ENCODE measurements at regions not wholly inside any gene's neighbourhood (a gene's known extent, or its start where the extent isn't known, plus 50 kb on each side); places are given as distances from the start of the nearest gene placed in this dataset.

DNA sequence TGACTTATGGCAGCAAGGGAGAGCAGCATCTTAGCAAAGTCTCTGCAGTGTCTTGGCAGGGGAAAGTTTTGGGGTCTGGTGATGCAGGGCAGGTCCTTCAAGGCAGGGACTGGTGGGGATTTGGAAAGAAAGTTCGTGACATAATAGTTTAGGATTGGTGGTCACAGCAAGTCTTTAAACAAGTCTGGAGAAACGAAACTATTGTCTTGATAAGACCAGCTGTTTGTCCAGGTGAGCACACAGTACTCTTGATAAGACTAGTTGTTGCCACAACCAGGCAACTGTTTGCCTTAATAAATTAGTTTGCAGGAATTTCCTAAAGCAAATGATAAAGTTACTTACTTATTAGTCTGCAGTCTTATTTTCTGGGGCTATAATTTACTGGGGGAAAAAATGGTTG lies 136.1 kb downstream of the AKR1D1 start:
- Histone ChIP-seq H3K27ac (ENCODE audit: insufficient read depth, low read length) (no peak overlapping the region), H3K56ac (ENCODE audit: extremely low read depth, insufficient read depth, low read length) (no peak overlapping the region), H3K4me3 (ENCODE audit: insufficient read depth, low read depth, low read length) (no peak overlapping the region), H2AK5ac (ENCODE audit: low read depth, low read length) (no peak overlapping the region), H3K23ac (ENCODE audit: low read depth, low read length) (no peak overlapping the region), H3K9me3 (ENCODE audit: control insufficient read depth, insufficient read depth, low read length) (peaks cover 7% of the 10 kb centered on the region), H4K5ac (ENCODE audit: low read depth, low read length) (no peak overlapping the region), H3K4me2 (ENCODE audit: low read depth, low read length) (no peak overlapping the region), H3K4me1 (ENCODE audit: control insufficient read depth, insufficient read depth, low read length) (no peaks in the 10 kb centered on the region), H3K14ac (replicated peaks; ENCODE audit: low read depth, low read length) (no peak overlapping the region), H3K27me3 (ENCODE audit: control insufficient read depth, insufficient read depth, low read length) (no peaks in the 10 kb centered on the region), H3K36me3 (ENCODE audit: control insufficient read depth, insufficient read depth, low read length) (no peaks in the 10 kb centered on the region), H2BK20ac (ENCODE audit: low read depth, low read length) (no peak overlapping the region), H3K4ac (ENCODE audit: low read depth, low read length) (no peak overlapping the region), H4K8ac (ENCODE audit: low read depth in 2 of 2, low read length in 2 of 2) (no peak overlapping the region), H4K20me1 (ENCODE audit: insufficient read depth, low read length) (no peaks in the 10 kb centered on the region), H4K91ac (ENCODE audit: insufficient read depth, low read depth, low read length) (no peak overlapping the region), H2AK9ac (replicated peaks; ENCODE audit: low read depth, low read length, poor library complexity) (no peak overlapping the region), H2BK120ac (ENCODE audit: low read depth, low read length) (no peak overlapping the region), H3K79me1 (ENCODE audit: low read depth in 1 of 2, low read length in 2 of 2) (no peaks in the 10 kb centered on the region), H3K9me1 (ENCODE audit: insufficient read depth, low read length) (no peaks in the 10 kb centered on the region), H2AFZ (replicated peaks; ENCODE audit: low read length, poor library complexity) (no peak overlapping the region), H3K18ac (ENCODE audit: low read depth, low read length) (no peak overlapping the region), H2BK15ac (ENCODE audit: low read depth, low read length) (no peak overlapping the region), H3K9ac (ENCODE audit: low read depth, low read length) (no peak overlapping the region), H2BK5ac (ENCODE audit: low read depth, low read length, poor library complexity, severe bottlenecking) (no peak overlapping the region)
- CTCF ChIA-PET: no interaction called here
- POLR2A ChIA-PET (ENCODE audit: unreplicated experiment): no interaction called here
- in situ Hi-C loops (cut with MboI; ENCODE audit: low sequenced_read_pairs) (no loop called here), dilution Hi-C loops (cut with HindIII; ENCODE audit: low sequenced_read_pairs, unreplicated experiment) (no loop called here), intact Hi-C loops (cut with micrococcal nuclease) (no loop called here)
- ATAC-seq (ENCODE audit: low read depth): no peak
- TF ChIP-seq SMC3 (IDR thresholded peaks at IDR 0.05; ENCODE audit: low read depth, low read length) (no peak), RFX5 (IDR thresholded peaks at IDR 0.05; ENCODE audit: low read depth, low read length) (no peak), NFE2L2 (IDR thresholded peaks at IDR 0.05; ENCODE audit: low read depth, low read length) (no peak), RAD21 (IDR thresholded peaks at IDR 0.05; ENCODE audit: low read length) (no peak), MAFK (IDR thresholded peaks at IDR 0.05; ENCODE audit: low read depth, low read length) (no peak), FOS (IDR thresholded peaks at IDR 0.05; ENCODE audit: low read depth, low read length) (no peak), CEBPB (IDR thresholded peaks at IDR 0.05; ENCODE audit: low read depth, low read length) (no peak), BHLHE40 (IDR thresholded peaks at IDR 0.05; ENCODE audit: low read depth, low read length) (no peak), POLR2A (IDR thresholded peaks at IDR 0.05; ENCODE audit: low read depth, low read length) (no peak), MXI1 (IDR thresholded peaks at IDR 0.05; ENCODE audit: borderline replicate concordance, low read depth, low read length) (no peak)
- TF ChIP-seq, protein P1, sequence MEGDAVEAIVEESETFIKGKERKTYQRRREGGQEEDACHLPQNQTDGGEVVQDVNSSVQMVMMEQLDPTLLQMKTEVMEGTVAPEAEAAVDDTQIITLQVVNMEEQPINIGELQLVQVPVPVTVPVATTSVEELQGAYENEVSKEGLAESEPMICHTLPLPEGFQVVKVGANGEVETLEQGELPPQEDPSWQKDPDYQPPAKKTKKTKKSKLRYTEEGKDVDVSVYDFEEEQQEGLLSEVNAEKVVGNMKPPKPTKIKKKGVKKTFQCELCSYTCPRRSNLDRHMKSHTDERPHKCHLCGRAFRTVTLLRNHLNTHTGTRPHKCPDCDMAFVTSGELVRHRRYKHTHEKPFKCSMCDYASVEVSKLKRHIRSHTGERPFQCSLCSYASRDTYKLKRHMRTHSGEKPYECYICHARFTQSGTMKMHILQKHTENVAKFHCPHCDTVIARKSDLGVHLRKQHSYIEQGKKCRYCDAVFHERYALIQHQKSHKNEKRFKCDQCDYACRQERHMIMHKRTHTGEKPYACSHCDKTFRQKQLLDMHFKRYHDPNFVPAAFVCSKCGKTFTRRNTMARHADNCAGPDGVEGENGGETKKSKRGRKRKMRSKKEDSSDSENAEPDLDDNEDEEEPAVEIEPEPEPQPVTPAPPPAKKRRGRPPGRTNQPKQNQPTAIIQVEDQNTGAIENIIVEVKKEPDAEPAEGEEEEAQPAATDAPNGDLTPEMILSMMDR (conservative IDR thresholded peaks at IDR 0.05; ENCODE audit: low read depth, low read length): no peak
- TF ChIP-seq, protein P2, sequence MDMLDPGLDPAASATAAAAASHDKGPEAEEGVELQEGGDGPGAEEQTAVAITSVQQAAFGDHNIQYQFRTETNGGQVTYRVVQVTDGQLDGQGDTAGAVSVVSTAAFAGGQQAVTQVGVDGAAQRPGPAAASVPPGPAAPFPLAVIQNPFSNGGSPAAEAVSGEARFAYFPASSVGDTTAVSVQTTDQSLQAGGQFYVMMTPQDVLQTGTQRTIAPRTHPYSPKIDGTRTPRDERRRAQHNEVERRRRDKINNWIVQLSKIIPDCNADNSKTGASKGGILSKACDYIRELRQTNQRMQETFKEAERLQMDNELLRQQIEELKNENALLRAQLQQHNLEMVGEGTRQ (IDR thresholded peaks at IDR 0.05; ENCODE audit: low read depth, low read length): no peak
- no peak for DNase-seq
- BruUV-seq (replicated peaks): no TSS peak
- no CpG with 5 or more reads among the region's 2 CpGs for WGBS, 2 experiments (ENCODE audit: extremely low coverage in 2 of 2, insufficient read length in 1 of 2)

Measured in IMR-90 (cell line).